Suprapubic skin (tissue), 4 donors: ENCODE measurements at regions not wholly inside any gene's neighbourhood (a gene's known extent, or its start where the extent isn't known, plus 50 kb on each side); places are given as distances from the start of the nearest gene placed in this dataset.

Experiments
- DNase-seq, 2 donors: peaks; one replicate each; pipeline ENCODE4 v3.0.0-alpha.2; 2019; ENCODE audit warnings: low spot score in 2 of 2
- H3K27ac ChIP-seq: fragments of 200-600 bp; sonication (generic); one replicate; pipeline ENCODE4 v1.5.1; 2019
- H3K27me3 ChIP-seq: fragments of 200-600 bp; sonication (generic); one replicate; pipeline ENCODE4 v1.5.1; 2019
- H3K36me3 ChIP-seq: fragments of 200-600 bp; sonication (generic); one replicate; pipeline ENCODE4 v1.5.1; 2019
- H3K4me1 ChIP-seq: fragments of 200-600 bp; sonication (generic); one replicate; pipeline ENCODE4 v1.5.1; 2019
- H3K4me3 ChIP-seq: fragments of 200-600 bp; sonication (generic); one replicate; pipeline ENCODE4 v1.5.1; 2019; ENCODE audit warnings: mild to moderate bottlenecking
- H3K9me3 ChIP-seq: fragments of 200-600 bp; sonication (generic); one replicate; pipeline ENCODE4 v1.5.1; 2019
- CTCF ChIP-seq, 2 donors: fragments of 200-600 bp in 1 of 2; fragments of 450-650 bp in 1 of 2; sonication (generic) in 1 of 2; IDR thresholded peaks; one replicate each; pipeline ENCODE4 v1.5.1; 2016 to 2019; ENCODE audit warnings: antibody characterized with exemption in 2 of 2, mild to moderate bottlenecking in 1 of 2, moderate library complexity in 1 of 2
- EP300 ChIP-seq: sonication (generic); formaldehyde crosslinking; IDR thresholded peaks from one replicate; pipeline ENCODE4 v1.6.1; 2017; ENCODE audit warnings: antibody characterized with exemption
- POLR2A ChIP-seq, 2 donors: fragments of 450-650 bp; IDR thresholded peaks; one replicate each; pipeline ENCODE4 v1.6.1; 2017; ENCODE audit warnings: antibody characterized with exemption in 2 of 2, mild to moderate bottlenecking in 2 of 2, moderate library complexity in 2 of 2
- POLR2AphosphoS5 ChIP-seq, 3 donors: sonication (generic); formaldehyde crosslinking; IDR thresholded peaks; one replicate each; pipeline ENCODE4 v1.6.1; 2017; ENCODE audit warnings: antibody characterized with exemption in 3 of 3
- WGBS: methylation state at CpG from one replicate; pipeline ENCODE4 v1.1.5; 2018; 5-methylcytosine and 5-hydroxymethylcytosine counted together

- no peak for TF ChIP-seq POLR2AphosphoS5 (IDR thresholded peaks at IDR 0.05)
- no peak for TF ChIP-seq CTCF (IDR thresholded peaks at IDR 0.05)
- TF ChIP-seq EP300 = no peak
- TF ChIP-seq POLR2A (IDR thresholded peaks at IDR 0.05) = no peak
- no peak for DNase-seq
- H3K4me3 ChIP-seq = no peak overlapping the region
- no peaks in the 10 kb centered on the region for H3K9me3 ChIP-seq
- whole genome bisulfite sequencing = 53% methylated on average over 5 of the region's 5 CpGs
- peaks cover 73% of the 10 kb centered on the region for H3K4me1 ChIP-seq
- H3K27ac ChIP-seq = no peak overlapping the region
- no peaks in the 10 kb centered on the region for H3K36me3 ChIP-seq
- H3K27me3 ChIP-seq = no peaks in the 10 kb centered on the region
Measured at GRCh38 chr2:43154685-43155084, 71.7 kb downstream of the ZFP36L2 start.

GRCh38 chr2:43152741-43153647 is 73.4 kb downstream of the ZFP36L2 start:
- WGBS = 79% methylated on average over 5 of the region's 11 CpGs
- Histone ChIP-seq H3K36me3 (no peaks in the 10 kb centered on the region), H3K4me3 (no peak overlapping the region), H3K9me3 (no peaks in the 10 kb centered on the region), H3K27me3 (no peaks in the 10 kb centered on the region), H3K27ac (peak overlapping the region; percentile 69), H3K4me1 (peaks cover 56% of the 10 kb centered on the region)
- TF ChIP-seq POLR2AphosphoS5 (IDR thresholded peaks at IDR 0.05) (no peak), POLR2A (IDR thresholded peaks at IDR 0.05) (no peak), EP300 (no peak), CTCF (IDR thresholded peaks at IDR 0.05) (no peak)
- no peak for DNase-seq

GRCh38 chr2:43152186-43152585 is 74.2 kb downstream of the ZFP36L2 start:
- Histone ChIP-seq H3K4me3 (no peak overlapping the region), H3K9me3 (no peaks in the 10 kb centered on the region), H3K36me3 (no peaks in the 10 kb centered on the region), H3K4me1 (peaks cover 48% of the 10 kb centered on the region), H3K27ac (peak overlapping the region; percentile 69), H3K27me3 (no peaks in the 10 kb centered on the region)
- DNase-seq = no peak
- no peak for TF ChIP-seq EP300
- 81% methylated on average over 8 of the region's 8 CpGs for WGBS

- 86% methylated on average over 9 of the region's 9 CpGs for WGBS
- H3K9me3 ChIP-seq = no peaks in the 10 kb centered on the region
- TF ChIP-seq POLR2AphosphoS5 (IDR thresholded peaks at IDR 0.05) (no peak), POLR2A (IDR thresholded peaks at IDR 0.05) (no peak), CTCF (IDR thresholded peaks at IDR 0.05) (no peak), EP300 (no peak)
- H3K4me1 ChIP-seq = peaks cover 31% of the 10 kb centered on the region
- H3K27ac ChIP-seq = no peak overlapping the region
- no peak overlapping the region for H3K4me3 ChIP-seq
- no peaks in the 10 kb centered on the region for H3K36me3 ChIP-seq
- H3K27me3 ChIP-seq = no peaks in the 10 kb centered on the region
- DNase-seq = no peak
Measured at GRCh38 chr2:43149482-43150107, 76.8 kb downstream of the ZFP36L2 start.

GRCh38 chr2:43146083-43146482 is 80.3 kb downstream of the ZFP36L2 start:
- DNase-seq = no peak
- WGBS = 81% methylated on average over 5 of the region's 5 CpGs

GRCh38 chr2:43144263-43144662 is 82.1 kb downstream of the ZFP36L2 start:
- DNase-seq = no peak
- peaks cover 16% of the 10 kb centered on the region for H3K4me1 ChIP-seq
- TF ChIP-seq EP300 (no peak), CTCF (IDR thresholded peaks at IDR 0.05) (no peak), POLR2AphosphoS5 (IDR thresholded peaks at IDR 0.05) (no peak), POLR2A (IDR thresholded peaks at IDR 0.05) (no peak)
- H3K27me3 ChIP-seq = no peaks in the 10 kb centered on the region
- H3K36me3 ChIP-seq = no peaks in the 10 kb centered on the region
- H3K9me3 ChIP-seq = no peaks in the 10 kb centered on the region
- 80% methylated on average over 2 of the region's 2 CpGs for WGBS
- no peak overlapping the region for H3K27ac ChIP-seq
- no peak overlapping the region for H3K4me3 ChIP-seq

More at GRCh38 chr2:43146083-43146482, 80.3 kb downstream of the ZFP36L2 start:
- Histone ChIP-seq H3K27ac (no peak overlapping the region), H3K36me3 (no peaks in the 10 kb centered on the region), H3K9me3 (no peaks in the 10 kb centered on the region), H3K27me3 (no peaks in the 10 kb centered on the region), H3K4me1 (peaks cover 7% of the 10 kb centered on the region), H3K4me3 (no peak overlapping the region)
- TF ChIP-seq POLR2A (IDR thresholded peaks at IDR 0.05) (no peak), POLR2AphosphoS5 (IDR thresholded peaks at IDR 0.05) (no peak), EP300 (no peak)
